ENCODE measurements at regions not wholly inside any gene's neighbourhood (a gene's known extent, or its start where the extent isn't known, plus 50 kb on each side); places are given as distances from the start of the nearest gene placed in this dataset.

DNA sequence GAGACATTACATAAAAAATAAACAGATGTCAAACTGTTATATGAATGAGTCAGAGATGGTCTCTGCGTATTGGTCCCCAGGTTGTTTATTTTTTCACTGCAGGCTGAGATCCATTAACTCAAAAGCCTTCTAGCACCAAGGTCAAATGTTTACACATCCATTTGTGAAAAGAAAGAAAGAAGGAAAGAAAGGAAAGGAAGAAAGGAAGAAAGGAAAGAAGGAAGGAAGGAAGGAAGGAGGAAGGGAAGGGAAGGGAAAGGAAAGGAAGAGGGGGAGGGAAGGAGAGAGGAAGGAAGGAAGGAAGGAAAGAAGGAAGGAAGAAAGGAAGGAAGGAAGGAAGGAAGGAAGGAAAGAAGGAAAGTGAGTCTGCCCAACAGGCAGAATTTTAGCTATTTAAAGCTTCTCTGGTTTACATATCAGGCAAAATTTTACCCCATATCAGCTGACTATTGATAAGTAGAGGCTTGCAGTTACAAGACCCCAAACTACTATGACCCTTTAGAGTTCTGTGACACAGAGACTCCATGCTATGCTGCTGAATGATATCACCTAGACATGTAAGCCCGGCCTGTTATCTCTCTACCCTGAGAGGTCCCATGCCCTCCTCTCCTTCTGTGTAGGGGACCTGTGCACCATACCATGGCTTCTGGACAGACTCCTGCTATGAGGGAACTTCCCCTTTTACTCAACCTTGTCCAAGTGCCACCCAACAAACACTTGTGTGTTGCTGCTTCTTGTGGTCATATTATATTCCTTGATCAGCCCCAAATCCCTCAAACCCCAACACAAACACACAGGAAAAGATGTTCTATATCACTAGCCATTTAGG, 59.0 kb downstream of the DRD1 start:
- no peak overlapping the region for H3K4me3 ChIP-seq
- 70 to 82% (median 73%) methylated on average over 2 of the region's 2 CpGs for WGBS, 5 donors
- H3K27ac ChIP-seq: no peak overlapping the region

GRCh38 chr5:175383350-175383749, 60.6 kb downstream of the DRD1 start:
- 74 to 85% (median 77%) methylated on average over 4 of the region's 4 CpGs for WGBS, 5 donors
- TF ChIP-seq POLR2AphosphoS5 (IDR thresholded peaks at IDR 0.05): no peak
- no peak for TF ChIP-seq POLR2A (IDR thresholded peaks at IDR 0.05)
- no peak for TF ChIP-seq CTCF (IDR thresholded peaks at IDR 0.05 in 8 of 11, conservative IDR thresholded peaks at IDR 0.05 in 3 of 11)
- H3K36me3 ChIP-seq: no peaks in the 10 kb centered on the region

More for the DNA sequence above, 59.0 kb downstream of the DRD1 start:
- Histone ChIP-seq H3K36me3 (no peaks in the 10 kb centered on the region), H3K27me3 (replicated peaks in 1 of 7) (peaks cover 0 to 17% (median 0%) of the 10 kb centered on the region in 7 donors), H3K4me1 (no peaks in the 10 kb centered on the region), H3K9me3 (no peaks in the 10 kb centered on the region)
- intact Hi-C loops (cut with DNase I; ENCODE audit: low total_unique reads): no loop called here
- DNase-seq: no peak
- no peak for TF ChIP-seq CTCF (IDR thresholded peaks at IDR 0.05 in 8 of 11, conservative IDR thresholded peaks at IDR 0.05 in 3 of 11)
- TF ChIP-seq POLR2AphosphoS5 (IDR thresholded peaks at IDR 0.05): no peak
- no peak for TF ChIP-seq POLR2A (IDR thresholded peaks at IDR 0.05)

GRCh38 chr5:175382171-175382570, 61.8 kb downstream of the DRD1 start:
- no peaks in the 10 kb centered on the region for H3K36me3 ChIP-seq
- intact Hi-C loops (cut with DNase I; ENCODE audit: low total_unique reads): no loop called here
- WGBS, 5 donors: 63 to 90% (median 72%) methylated on average over 1 of the region's 1 CpG
- H3K9me3 ChIP-seq: no peaks in the 10 kb centered on the region
- no peak overlapping the region for H3K27ac ChIP-seq
- no peak overlapping the region for H3K4me3 ChIP-seq
- TF ChIP-seq CTCF (IDR thresholded peaks at IDR 0.05 in 8 of 11, conservative IDR thresholded peaks at IDR 0.05 in 3 of 11) (no peak), POLR2AphosphoS5 (IDR thresholded peaks at IDR 0.05) (no peak), POLR2A (IDR thresholded peaks at IDR 0.05) (no peak)
- DNase-seq: no peak
- H3K4me1 ChIP-seq: no peaks in the 10 kb centered on the region
- H3K27me3 ChIP-seq (replicated peaks in 1 of 7): peaks cover 0 to 17% (median 0%) of the 10 kb centered on the region in 7 donors

More at GRCh38 chr5:175383350-175383749, 60.6 kb downstream of the DRD1 start:
- Histone ChIP-seq H3K4me3 (no peak overlapping the region), H3K27me3 (replicated peaks in 1 of 7) (peaks cover 0 to 10% (median 0%) of the 10 kb centered on the region in 7 donors), H3K27ac (no peak overlapping the region), H3K9me3 (no peaks in the 10 kb centered on the region), H3K4me1 (no peaks in the 10 kb centered on the region)
- DNase-seq: no peak
- intact Hi-C loops (cut with DNase I; ENCODE audit: low total_unique reads): no loop called here

DNA sequence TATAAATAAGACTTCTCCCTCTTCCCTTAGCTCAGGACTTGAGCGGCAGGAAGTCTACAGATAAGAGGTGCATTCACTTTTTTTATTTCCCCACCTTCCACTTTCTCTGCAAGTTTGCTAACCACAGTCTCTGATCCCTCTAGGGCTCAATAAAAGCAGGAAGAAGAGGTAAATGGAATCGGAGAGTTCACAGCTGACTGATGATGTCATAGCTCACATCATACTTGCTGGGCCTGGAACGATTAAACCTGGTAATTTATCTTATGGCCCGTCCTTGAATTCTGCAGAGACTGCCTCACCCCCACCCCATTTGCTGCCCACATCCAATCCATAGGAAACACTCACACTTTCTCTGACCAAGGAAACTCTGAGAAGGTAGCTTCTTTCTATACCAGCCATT, 62.9 kb downstream of the DRD1 start:
- intact Hi-C loops (cut with DNase I; ENCODE audit: low total_unique reads): no loop called here
- no peaks in the 10 kb centered on the region for H3K4me1 ChIP-seq
- H3K27me3 ChIP-seq (replicated peaks in 1 of 7): peaks cover 0 to 26% (median 0%) of the 10 kb centered on the region in 7 donors
- DNase-seq: no peak
- no peaks in the 10 kb centered on the region for H3K36me3 ChIP-seq
- H3K4me3 ChIP-seq: no peak overlapping the region
- H3K27ac ChIP-seq: no peak overlapping the region
- WGBS, 5 donors: 62 to 82% (median 76%) methylated on average over 4 of the region's 4 CpGs
- no peak for TF ChIP-seq POLR2AphosphoS5 (IDR thresholded peaks at IDR 0.05)
- no peak for TF ChIP-seq POLR2A (IDR thresholded peaks at IDR 0.05)
- TF ChIP-seq CTCF (IDR thresholded peaks at IDR 0.05 in 8 of 11, conservative IDR thresholded peaks at IDR 0.05 in 3 of 11): no peak
- H3K9me3 ChIP-seq: no peaks in the 10 kb centered on the region

Data from spleen (tissue), 11 donors.